Parathyroid adenoma (tissue), 2 donors: ENCODE measurements at regions not wholly inside any gene's neighbourhood (a gene's known extent, or its start where the extent isn't known, plus 50 kb on each side); places are given as distances from the start of the nearest gene placed in this dataset.

ENCODE experiments used
- H2AFZ ChIP-seq: fragments of 300-600 bp; sonication (generic); one replicate; pipeline ENCODE4 v1.7.0; 2017; ENCODE audit warnings: antibody characterized with exemption, mild to moderate bottlenecking
- H3K27ac ChIP-seq: fragments of 300-600 bp; sonication (generic); one replicate; pipeline ENCODE4 v1.7.0; 2017
- H3K27me3 ChIP-seq: fragments of 300-600 bp; sonication (generic); one replicate; pipeline ENCODE4 v1.7.0; 2017; ENCODE audit warnings: low read length; ENCODE audit not compliant: control insufficient read depth, insufficient read depth
- H3K36me3 ChIP-seq: fragments of 300-600 bp; sonication (generic); one replicate; pipeline ENCODE4 v1.7.0; 2017; ENCODE audit warnings: low read length; ENCODE audit not compliant: control insufficient read depth, insufficient read depth
- H3K4me1 ChIP-seq: fragments of 300-600 bp; sonication (generic); one replicate; pipeline ENCODE4 v1.7.0; 2017; ENCODE audit warnings: control low read depth
- H3K4me2 ChIP-seq: fragments of 300-600 bp; sonication (generic); one replicate; pipeline ENCODE4 v1.7.0; 2017; ENCODE audit warnings: low read length
- H3K4me3 ChIP-seq: fragments of 300-600 bp; sonication (generic); one replicate; pipeline ENCODE4 v1.7.0; 2017; ENCODE audit warnings: low read depth, low read length
- H3K79me2 ChIP-seq: fragments of 300-600 bp; sonication (generic); one replicate; pipeline ENCODE4 v1.7.0; 2017; ENCODE audit warnings: control low read depth
- H3K9ac ChIP-seq: fragments of 300-600 bp; sonication (generic); one replicate; pipeline ENCODE4 v1.7.0; 2017; ENCODE audit warnings: mild to moderate bottlenecking
- H3K9me3 ChIP-seq: fragments of 300-600 bp; sonication (generic); one replicate; pipeline ENCODE4 v1.7.0; 2017; ENCODE audit warnings: low read length; ENCODE audit not compliant: control insufficient read depth
- TF ChIP-seq, protein P1 (sequence below): fragments of 300-600 bp; sonication (generic); IDR thresholded peaks from one replicate; pipeline ENCODE4 v1.7.0; 2017; ENCODE audit warnings: antibody characterized with exemption, mild to moderate bottlenecking
- donor health status: primary hyperparathyroidism.

DNA sequence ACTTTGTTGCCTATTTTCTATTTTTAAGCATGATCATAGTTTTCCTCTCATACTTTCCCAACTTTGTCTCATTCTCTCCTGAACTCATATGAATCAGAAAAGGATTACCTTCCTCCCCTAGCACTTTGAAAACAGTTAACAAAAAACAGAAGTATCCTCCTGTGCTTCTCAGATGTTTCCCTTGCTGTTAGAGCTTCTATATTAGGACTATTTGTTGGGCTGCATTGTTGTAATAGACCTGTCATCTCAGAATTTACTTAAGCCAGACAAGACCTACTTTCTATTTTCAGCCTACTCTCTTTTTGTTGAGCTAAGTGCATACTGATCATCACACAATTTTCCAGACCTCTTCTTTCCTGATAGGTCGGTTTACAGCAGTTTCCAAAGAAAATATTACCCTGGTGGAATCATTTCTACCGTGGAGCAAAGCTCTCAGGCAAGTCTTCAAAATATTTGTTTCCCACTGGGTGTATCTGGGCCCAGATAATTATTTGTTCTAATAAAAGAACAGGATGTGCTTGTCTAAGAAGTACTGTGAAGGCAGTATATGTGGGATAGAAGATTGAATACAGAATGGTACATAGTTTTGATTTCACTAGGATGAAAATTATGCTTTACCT, 411.9 kb upstream of the KLF6 start:
- Histone ChIP-seq H3K27me3 (no peaks in the 10 kb centered on the region), H3K79me2 (no peaks in the 10 kb centered on the region), H2AFZ (no peak overlapping the region), H3K9me3 (no peaks in the 10 kb centered on the region), H3K9ac (no peak overlapping the region), H3K4me1 (no peaks in the 10 kb centered on the region), H3K4me3 (no peak overlapping the region), H3K27ac (no peak overlapping the region), H3K4me2 (no peak overlapping the region), H3K36me3 (no peaks in the 10 kb centered on the region)
- TF ChIP-seq, protein P1, sequence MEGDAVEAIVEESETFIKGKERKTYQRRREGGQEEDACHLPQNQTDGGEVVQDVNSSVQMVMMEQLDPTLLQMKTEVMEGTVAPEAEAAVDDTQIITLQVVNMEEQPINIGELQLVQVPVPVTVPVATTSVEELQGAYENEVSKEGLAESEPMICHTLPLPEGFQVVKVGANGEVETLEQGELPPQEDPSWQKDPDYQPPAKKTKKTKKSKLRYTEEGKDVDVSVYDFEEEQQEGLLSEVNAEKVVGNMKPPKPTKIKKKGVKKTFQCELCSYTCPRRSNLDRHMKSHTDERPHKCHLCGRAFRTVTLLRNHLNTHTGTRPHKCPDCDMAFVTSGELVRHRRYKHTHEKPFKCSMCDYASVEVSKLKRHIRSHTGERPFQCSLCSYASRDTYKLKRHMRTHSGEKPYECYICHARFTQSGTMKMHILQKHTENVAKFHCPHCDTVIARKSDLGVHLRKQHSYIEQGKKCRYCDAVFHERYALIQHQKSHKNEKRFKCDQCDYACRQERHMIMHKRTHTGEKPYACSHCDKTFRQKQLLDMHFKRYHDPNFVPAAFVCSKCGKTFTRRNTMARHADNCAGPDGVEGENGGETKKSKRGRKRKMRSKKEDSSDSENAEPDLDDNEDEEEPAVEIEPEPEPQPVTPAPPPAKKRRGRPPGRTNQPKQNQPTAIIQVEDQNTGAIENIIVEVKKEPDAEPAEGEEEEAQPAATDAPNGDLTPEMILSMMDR = no peak

DNA sequence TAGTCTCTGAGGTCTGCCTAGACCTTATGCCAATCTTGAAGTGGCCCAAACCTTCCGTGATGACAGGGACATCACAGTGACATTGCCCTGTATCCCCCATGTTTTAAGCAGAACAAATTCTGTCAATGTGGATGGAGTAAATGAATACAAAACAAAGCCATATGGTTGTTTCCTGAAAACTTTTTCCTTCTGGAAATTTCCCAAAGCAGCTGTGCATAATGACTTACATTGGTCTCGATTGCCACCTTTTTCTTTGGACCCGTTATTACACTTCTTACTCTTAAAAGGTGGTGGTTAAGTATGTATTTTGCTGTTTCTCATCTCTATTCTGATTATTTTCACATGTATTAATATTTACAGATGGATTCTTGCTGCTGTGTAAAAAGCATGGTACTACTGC, 411.2 kb upstream of the KLF6 start:
- H3K36me3 ChIP-seq = no peaks in the 10 kb centered on the region
- TF ChIP-seq, protein P1 = no peak
- H3K4me2 ChIP-seq = no peak overlapping the region
- H3K4me3 ChIP-seq = no peak overlapping the region
- no peaks in the 10 kb centered on the region for H3K9me3 ChIP-seq
- H3K27ac ChIP-seq = no peak overlapping the region
- no peaks in the 10 kb centered on the region for H3K4me1 ChIP-seq
- no peaks in the 10 kb centered on the region for H3K79me2 ChIP-seq
- no peak overlapping the region for H3K9ac ChIP-seq
- no peak overlapping the region for H2AFZ ChIP-seq
- H3K27me3 ChIP-seq = no peaks in the 10 kb centered on the region

- Histone ChIP-seq H3K79me2 (no peaks in the 10 kb centered on the region), H3K36me3 (no peaks in the 10 kb centered on the region), H3K4me3 (no peak overlapping the region), H3K4me1 (no peaks in the 10 kb centered on the region), H3K9ac (no peak overlapping the region), H3K9me3 (no peaks in the 10 kb centered on the region), H2AFZ (no peak overlapping the region), H3K4me2 (no peak overlapping the region), H3K27me3 (no peaks in the 10 kb centered on the region), H3K27ac (no peak overlapping the region)
- TF ChIP-seq, protein P1 = no peak
Observed at GRCh38 chr10:4195213-4195612, 410.2 kb upstream of the KLF6 start.

DNA sequence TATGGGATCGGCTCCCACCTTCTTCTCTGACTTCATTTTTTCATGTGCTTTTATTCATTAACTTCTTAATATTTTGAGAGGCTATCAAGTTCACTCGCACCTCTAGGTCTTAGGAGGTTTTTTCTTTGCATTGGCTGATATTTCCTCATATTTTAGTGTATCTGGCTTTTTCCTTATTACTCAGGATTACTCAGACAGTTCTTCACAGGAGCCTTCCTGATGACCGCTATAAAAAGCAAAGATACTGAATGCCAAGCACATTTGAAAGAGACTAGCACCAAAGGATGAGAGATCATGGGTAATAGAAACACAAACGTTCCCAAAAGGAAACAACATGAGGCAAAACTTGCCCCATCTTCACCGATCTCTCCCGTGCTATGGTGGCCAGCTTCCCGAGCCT, 409.2 kb upstream of the KLF6 start:
- H3K9ac ChIP-seq = no peak overlapping the region
- H3K4me3 ChIP-seq = no peak overlapping the region
- TF ChIP-seq, protein P1 = no peak
- H3K4me1 ChIP-seq = no peaks in the 10 kb centered on the region
- no peaks in the 10 kb centered on the region for H3K9me3 ChIP-seq
- H3K27me3 ChIP-seq = no peaks in the 10 kb centered on the region
- no peak overlapping the region for H3K27ac ChIP-seq
- H3K36me3 ChIP-seq = no peaks in the 10 kb centered on the region
- no peaks in the 10 kb centered on the region for H3K79me2 ChIP-seq
- H3K4me2 ChIP-seq = no peak overlapping the region
- no peak overlapping the region for H2AFZ ChIP-seq

GRCh38 chr10:4191894-4192293, 406.9 kb upstream of the KLF6 start:
- no peaks in the 10 kb centered on the region for H3K36me3 ChIP-seq
- H3K4me1 ChIP-seq = no peaks in the 10 kb centered on the region
- no peaks in the 10 kb centered on the region for H3K27me3 ChIP-seq
- no peak overlapping the region for H3K27ac ChIP-seq
- no peak overlapping the region for H3K9ac ChIP-seq
- H3K4me3 ChIP-seq = no peak overlapping the region
- TF ChIP-seq, protein P1 = no peak
- no peak overlapping the region for H2AFZ ChIP-seq
- no peak overlapping the region for H3K4me2 ChIP-seq
- H3K9me3 ChIP-seq = no peaks in the 10 kb centered on the region
- no peaks in the 10 kb centered on the region for H3K79me2 ChIP-seq
